Prostate gland (tissue), 2 donors: ENCODE measurements at regions not wholly inside any gene's neighbourhood (a gene's known extent, or its start where the extent isn't known, plus 50 kb on each side); places are given as distances from the start of the nearest gene placed in this dataset.
"Not testable (repeated sequence)": the region's sequence is repeated elsewhere in the genome, so short reads cannot be mapped to it uniquely, and the experiment has no call there.

Experiments
- CTCF ChIP-seq, 4 experiments: fragments of 200-600 bp in 2 of 4; fragments of 450-650 bp in 2 of 4; sonication (generic) in 2 of 4; IDR thresholded peaks; 1 replicate in 3 of 4; 2 replicates in 1 of 4; pipeline ENCODE4 v1.5.1; 2016 to 2019; ENCODE audit warnings: antibody characterized with exemption in 4 of 4, mild to moderate bottlenecking in 2 of 4, moderate library complexity in 2 of 4
- POLR2AphosphoS5 ChIP-seq: sonication (generic); formaldehyde crosslinking; IDR thresholded peaks from one replicate; pipeline ENCODE4 v1.6.1; 2017; ENCODE audit warnings: antibody characterized with exemption

GRCh38 chr10:16223618-16224017 is 213.2 kb upstream of the PTER start:
- not testable (repeated sequence) for TF ChIP-seq CTCF (IDR thresholded peaks at IDR 0.05); POLR2AphosphoS5
